ENCODE measurements at regions not wholly inside any gene's neighbourhood (a gene's known extent, or its start where the extent isn't known, plus 50 kb on each side); places are given as distances from the start of the nearest gene placed in this dataset.

DNA sequence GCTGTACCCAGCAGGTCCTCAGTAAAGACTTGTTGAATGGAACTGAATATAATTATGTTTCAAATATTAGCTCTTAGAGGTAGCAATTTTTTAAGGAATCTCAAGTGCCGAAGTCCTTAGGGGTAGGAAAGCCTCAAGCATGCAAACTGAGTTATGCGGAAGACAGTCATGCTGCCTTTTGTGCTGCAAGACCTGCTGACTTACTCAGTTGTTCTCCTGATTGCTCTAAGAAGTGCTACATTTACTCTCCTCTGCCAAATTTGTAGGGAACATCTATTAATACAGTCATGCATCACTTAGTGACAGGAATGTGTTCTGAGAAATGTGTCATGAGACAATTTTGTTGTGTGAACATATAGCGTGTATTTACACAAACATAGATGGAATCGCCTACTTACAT lies 325.6 kb upstream of the AZI2 start:
- no peaks in the 10 kb centered on the region for H3K27me3 Mint-ChIP-seq
- TF ChIP-seq, protein P1, sequence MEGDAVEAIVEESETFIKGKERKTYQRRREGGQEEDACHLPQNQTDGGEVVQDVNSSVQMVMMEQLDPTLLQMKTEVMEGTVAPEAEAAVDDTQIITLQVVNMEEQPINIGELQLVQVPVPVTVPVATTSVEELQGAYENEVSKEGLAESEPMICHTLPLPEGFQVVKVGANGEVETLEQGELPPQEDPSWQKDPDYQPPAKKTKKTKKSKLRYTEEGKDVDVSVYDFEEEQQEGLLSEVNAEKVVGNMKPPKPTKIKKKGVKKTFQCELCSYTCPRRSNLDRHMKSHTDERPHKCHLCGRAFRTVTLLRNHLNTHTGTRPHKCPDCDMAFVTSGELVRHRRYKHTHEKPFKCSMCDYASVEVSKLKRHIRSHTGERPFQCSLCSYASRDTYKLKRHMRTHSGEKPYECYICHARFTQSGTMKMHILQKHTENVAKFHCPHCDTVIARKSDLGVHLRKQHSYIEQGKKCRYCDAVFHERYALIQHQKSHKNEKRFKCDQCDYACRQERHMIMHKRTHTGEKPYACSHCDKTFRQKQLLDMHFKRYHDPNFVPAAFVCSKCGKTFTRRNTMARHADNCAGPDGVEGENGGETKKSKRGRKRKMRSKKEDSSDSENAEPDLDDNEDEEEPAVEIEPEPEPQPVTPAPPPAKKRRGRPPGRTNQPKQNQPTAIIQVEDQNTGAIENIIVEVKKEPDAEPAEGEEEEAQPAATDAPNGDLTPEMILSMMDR (IDR thresholded peaks at IDR 0.05) = no peak
- intact Hi-C loops (cut with micrococcal nuclease) = no loop called here
- ATAC-seq (ENCODE audit: low read depth) (no peak), DNase-seq (no peak)
- H3K36me3 Mint-ChIP-seq (ENCODE audit: low read depth) = no peaks in the 10 kb centered on the region
- H3K4me3 Mint-ChIP-seq = no peak overlapping the region
- no peak overlapping the region for H3K27ac Mint-ChIP-seq
- POLR2A ChIA-PET = no interaction called here
- CTCF ChIA-PET = no interaction called here
- no peaks in the 10 kb centered on the region for H3K9me3 Mint-ChIP-seq
- no peaks in the 10 kb centered on the region for H3K4me1 Mint-ChIP-seq

DNA sequence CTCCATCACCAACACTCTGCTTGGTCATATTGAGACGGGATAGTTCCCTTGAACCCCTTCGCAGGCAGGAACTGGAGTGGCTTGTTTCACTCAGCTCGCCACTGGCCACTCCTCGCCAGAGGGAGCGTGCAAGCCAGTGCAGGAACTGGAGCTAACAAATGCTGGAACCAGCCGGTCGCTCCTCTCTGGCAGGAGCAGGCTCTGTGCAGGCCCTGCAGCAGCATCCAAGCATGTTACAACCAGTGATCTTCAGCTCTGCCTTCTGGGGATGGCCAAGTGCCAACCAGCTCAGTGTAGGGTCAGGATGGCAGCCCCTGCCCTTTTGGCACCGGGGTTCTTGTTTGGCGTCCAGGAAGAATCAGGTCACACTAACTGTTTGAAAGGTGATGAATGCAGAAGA lies 329.0 kb upstream of the AZI2 start:
- ChIA-PET CTCF (no interaction called here), POLR2A (no interaction called here)
- H3K36me3 Mint-ChIP-seq (ENCODE audit: low read depth) = no peaks in the 10 kb centered on the region
- H3K4me3 Mint-ChIP-seq = no peak overlapping the region
- intact Hi-C loops (cut with micrococcal nuclease) = no loop called here
- no peak overlapping the region for H3K27ac Mint-ChIP-seq
- H3K4me1 Mint-ChIP-seq = no peaks in the 10 kb centered on the region
- no peak for ATAC-seq (ENCODE audit: low read depth)
- no peaks in the 10 kb centered on the region for H3K27me3 Mint-ChIP-seq
- DNase-seq = no peak
- TF ChIP-seq, protein P1 (IDR thresholded peaks at IDR 0.05) = no peak
- no peaks in the 10 kb centered on the region for H3K9me3 Mint-ChIP-seq

DNA sequence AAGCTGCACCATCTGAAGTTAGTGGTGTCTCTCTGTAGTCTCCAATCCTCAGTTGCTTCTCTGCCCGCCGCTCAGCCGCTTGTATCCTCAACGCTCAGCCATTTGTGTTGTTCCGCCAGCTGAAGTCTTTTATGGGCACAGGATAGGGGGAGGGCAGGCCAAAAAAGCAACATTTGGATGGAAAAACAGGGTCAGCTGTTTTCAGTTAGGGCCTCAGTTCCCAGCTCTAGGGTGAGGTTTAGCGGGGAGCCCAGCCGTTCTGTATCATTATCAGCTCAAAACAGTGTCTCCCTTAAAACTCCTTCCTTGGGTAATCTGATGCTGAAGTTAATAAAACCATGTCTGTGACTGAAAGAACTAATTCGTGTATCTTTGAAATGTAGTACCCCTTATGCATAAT lies 329.5 kb upstream of the AZI2 start:
- DNase-seq = no peak
- Mint-ChIP-seq H3K9me3 (no peaks in the 10 kb centered on the region), H3K36me3 (ENCODE audit: low read depth) (no peaks in the 10 kb centered on the region), H3K4me1 (no peaks in the 10 kb centered on the region), H3K27me3 (no peaks in the 10 kb centered on the region), H3K27ac (no peak overlapping the region), H3K4me3 (no peak overlapping the region)
- CTCF ChIA-PET = no interaction called here
- intact Hi-C loops (cut with micrococcal nuclease) = no loop called here
- POLR2A ChIA-PET = no interaction called here
- no peak for ATAC-seq (ENCODE audit: low read depth)
- TF ChIP-seq, protein P1 (IDR thresholded peaks at IDR 0.05) = no peak

DNA sequence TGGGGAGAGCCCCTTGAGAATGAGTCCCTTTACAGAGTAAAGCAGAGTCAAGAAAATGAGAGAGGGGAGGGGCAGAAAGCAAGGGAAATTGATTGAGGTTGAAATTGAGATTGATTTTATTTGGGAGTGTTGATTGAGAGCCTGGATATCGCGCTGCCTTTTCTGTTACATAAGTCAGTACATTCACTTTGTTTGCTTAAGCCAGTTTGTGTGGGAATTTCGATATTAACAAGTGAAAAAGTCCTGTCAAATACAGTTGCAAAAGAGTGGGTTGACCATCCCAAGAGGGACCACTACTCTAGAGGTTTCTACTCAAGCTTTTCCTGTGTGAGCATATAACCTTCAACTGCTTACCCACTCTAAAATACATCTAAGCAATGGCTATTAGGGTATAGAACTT lies 331.4 kb upstream of the AZI2 start:
- Mint-ChIP-seq H3K36me3 (ENCODE audit: low read depth) (no peaks in the 10 kb centered on the region), H3K4me1 (no peaks in the 10 kb centered on the region), H3K9me3 (no peaks in the 10 kb centered on the region), H3K27me3 (no peaks in the 10 kb centered on the region), H3K4me3 (no peak overlapping the region), H3K27ac (no peak overlapping the region)
- intact Hi-C loops (cut with micrococcal nuclease) = no loop called here
- CTCF ChIA-PET = no interaction called here
- TF ChIP-seq, protein P1 (IDR thresholded peaks at IDR 0.05) = no peak
- DNase-seq = no peak
- ATAC-seq (ENCODE audit: low read depth) = no peak
- POLR2A ChIA-PET = no interaction called here

DNA sequence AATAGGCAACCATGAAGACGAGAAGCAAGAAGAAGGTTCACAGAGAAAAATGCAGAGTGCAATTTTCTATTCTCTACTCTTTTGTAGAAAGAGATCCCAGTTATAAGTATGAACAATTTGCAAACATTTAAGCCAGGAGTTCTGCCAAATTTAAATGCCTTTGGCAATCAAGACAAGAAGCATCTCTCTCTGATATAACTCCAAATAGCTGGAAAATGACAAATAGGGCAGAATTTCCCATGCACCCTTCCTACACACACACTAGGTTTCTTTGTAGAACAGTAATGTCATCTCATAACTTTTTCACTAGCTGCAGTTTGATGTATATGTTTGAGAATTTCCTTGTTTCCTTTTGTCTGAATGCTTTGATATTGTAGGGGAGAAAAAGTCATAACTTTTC lies 333.5 kb upstream of the AZI2 start:
- ChIA-PET POLR2A (no interaction called here), CTCF (no interaction called here)
- H3K36me3 Mint-ChIP-seq (ENCODE audit: low read depth) = no peaks in the 10 kb centered on the region
- no peaks in the 10 kb centered on the region for H3K9me3 Mint-ChIP-seq
- intact Hi-C loops (cut with micrococcal nuclease) = no loop called here
- DNase-seq (no peak), ATAC-seq (ENCODE audit: low read depth) (no peak)
- H3K27me3 Mint-ChIP-seq = no peaks in the 10 kb centered on the region
- H3K27ac Mint-ChIP-seq = no peak overlapping the region
- TF ChIP-seq, protein P1 (IDR thresholded peaks at IDR 0.05) = no peak
- H3K4me1 Mint-ChIP-seq = no peaks in the 10 kb centered on the region
- H3K4me3 Mint-ChIP-seq = no peak overlapping the region
